ENCODE measurements at regions not wholly inside any gene's neighbourhood (a gene's known extent, or its start where the extent isn't known, plus 50 kb on each side); places are given as distances from the start of the nearest gene placed in this dataset.

- no peak for DNase-seq
- Histone ChIP-seq H3K4me1 (peaks cover 0 to 25% (median 16%) of the 10 kb centered on the region in 4 donors), H3K9me3 (no peaks in the 10 kb centered on the region), H3K27ac (no peak overlapping the region), H3K36me3 (no peaks in the 10 kb centered on the region), H3K27me3 (no peaks in the 10 kb centered on the region), H3K4me3 (no peak overlapping the region)
- no peak for TF ChIP-seq POLR2AphosphoS5 (IDR thresholded peaks at IDR 0.05)
- no peak for TF ChIP-seq POLR2A (IDR thresholded peaks at IDR 0.05)
- no peak for TF ChIP-seq EP300 (IDR thresholded peaks at IDR 0.05)
- no peak for TF ChIP-seq CTCF (IDR thresholded peaks at IDR 0.05)
- intact Hi-C loops (cut with DNase I), result no loop called here
- 84 to 90% methylated on average over 2 of the region's 2 CpGs for WGBS, 2 donors
Observed at GRCh38 chr1:68317543-68317942, 85.2 kb upstream of the WLS start.

- H3K4me1 ChIP-seq, result peaks cover 0 to 8% (median 4%) of the 10 kb centered on the region in 4 donors
- DNase-seq, result no peak
- no peaks in the 10 kb centered on the region for H3K27me3 ChIP-seq
- TF ChIP-seq POLR2AphosphoS5 (IDR thresholded peaks at IDR 0.05), result no peak
- no peak for TF ChIP-seq CTCF (IDR thresholded peaks at IDR 0.05)
- no peak for TF ChIP-seq POLR2A (IDR thresholded peaks at IDR 0.05)
- TF ChIP-seq EP300 (IDR thresholded peaks at IDR 0.05), result no peak
- no peak overlapping the region for H3K4me3 ChIP-seq
- WGBS, 2 donors, result 45 to 53% methylated on average over 3 of the region's 3 CpGs
- intact Hi-C loops (cut with DNase I), result no loop called here
- H3K27ac ChIP-seq, result peak overlapping the region in 2 of 4 donors; percentile 11 to 41
- no peaks in the 10 kb centered on the region for H3K36me3 ChIP-seq
- no peaks in the 10 kb centered on the region for H3K9me3 ChIP-seq
Observed at GRCh38 chr1:68314151-68314780, 81.9 kb upstream of the WLS start.

- Histone ChIP-seq H3K27ac (peak overlapping the region in 2 of 4 donors; percentile 11 to 41), H3K9me3 (no peaks in the 10 kb centered on the region), H3K36me3 (no peaks in the 10 kb centered on the region), H3K4me3 (no peak overlapping the region), H3K27me3 (no peaks in the 10 kb centered on the region), H3K4me1 (peaks cover 0 to 8% (median 5%) of the 10 kb centered on the region in 4 donors)
- no peak for TF ChIP-seq POLR2A (IDR thresholded peaks at IDR 0.05)
- no peak for TF ChIP-seq CTCF (IDR thresholded peaks at IDR 0.05)
- TF ChIP-seq EP300 (IDR thresholded peaks at IDR 0.05), result no peak
- no peak for TF ChIP-seq POLR2AphosphoS5 (IDR thresholded peaks at IDR 0.05)
- intact Hi-C loops (cut with DNase I), result no loop called here
- DNase-seq, result no peak
- 56% methylated on average over 4 of the region's 4 CpGs for WGBS, 2 donors
Observed at GRCh38 chr1:68313735-68314134, 81.4 kb upstream of the WLS start.

GRCh38 chr1:68308034-68308433, 75.7 kb upstream of the WLS start:
- Histone ChIP-seq H3K4me3 (no peak overlapping the region), H3K27me3 (no peaks in the 10 kb centered on the region), H3K9me3 (no peaks in the 10 kb centered on the region), H3K27ac (peak overlapping the region in 3 of 4 donors; percentile 40 to 76 (median 54)), H3K4me1 (peaks cover 0 to 22% (median 15%) of the 10 kb centered on the region in 4 donors), H3K36me3 (no peaks in the 10 kb centered on the region)
- intact Hi-C loops (cut with DNase I), result loop anchor here (5.0 kb wide), 1 partner anchor 51 kb away; no protein-coding TSS in a partner anchor
- TF ChIP-seq POLR2AphosphoS5 (IDR thresholded peaks at IDR 0.05) (peak in 1 of 4 donors; percentile 23), EP300 (IDR thresholded peaks at IDR 0.05) (no peak), CTCF (IDR thresholded peaks at IDR 0.05) (no peak)
- DNase-seq, result no peak
- 89 to 92% methylated on average over 1 of the region's 1 CpG for WGBS, 2 donors

Data from sigmoid colon (tissue), 6 donors.